Endothelial cell of umbilical vein (primary cell): ENCODE measurements at regions not wholly inside any gene's neighbourhood (a gene's known extent, or its start where the extent isn't known, plus 50 kb on each side); places are given as distances from the start of the nearest gene placed in this dataset.

ENCODE experiments used
- BruUV-seq: library from RNA; stranded (reverse); fragments of 400-500 nt; replicated peaks from 2 replicates; lab custom pipeline; 2021; lab: Mats Ljungman, UMichigan
- CTCF ChIA-PET: fragments of 300-600, 350-600 bp; sonication (Branson Sonifier 250); formaldehyde crosslinking; loops from one replicate; lab custom pipeline; 2021; ENCODE audit warnings: antibody characterized with exemption, inconsistent platforms; lab: Charles Lee
- POLR2A ChIA-PET: fragments of 300-600, 350-600 bp; sonication (Branson Sonifier 250); formaldehyde crosslinking; loops from one replicate; lab custom pipeline; 2021; ENCODE audit warnings: antibody characterized with exemption, inconsistent platforms; lab: Charles Lee
- DNase-seq: peaks from one replicate; pipeline ENCODE4 v3.0.0-alpha.2; 2011; ENCODE audit warnings: low read depth, low spot score
- FAIRE-seq: peaks from 2 replicates; lab custom pipeline; 2011; peaks lifted over from hg19 to GRCh38; lab: Jason Lieb, UNC
- H2AFZ ChIP-seq: 2 replicates; pipeline ENCODE4 v1.6.0; 2012; ENCODE audit warnings: low read depth, low read length, control low read depth, inconsistent platforms
- H3K27ac ChIP-seq: 2 replicates; pipeline ENCODE4 v1.5.1; 2011; ENCODE audit warnings: low read depth, mild to moderate bottlenecking, control low read depth, low read length, moderate library complexity; ENCODE audit not compliant: insufficient read depth
- H3K27me3 ChIP-seq, 2 experiments: 2 replicates each; pipeline versions ENCODE4 v1.6.0 to v1.6.1; 2011; ENCODE audit warnings: low read length in 2 of 2, mixed read lengths in 1 of 2; ENCODE audit not compliant: control insufficient read depth in 2 of 2, insufficient read depth in 2 of 2
- H3K36me3 ChIP-seq, 2 experiments: 2 replicates in 1 of 2; 3 replicates in 1 of 2; pipeline ENCODE4 v1.5.1; 2011; ENCODE audit warnings: low read length in 2 of 2, mild to moderate bottlenecking in 1 of 2, moderate library complexity in 1 of 2; ENCODE audit not compliant: control insufficient read depth in 2 of 2, insufficient read depth in 2 of 2; ENCODE audit errors: extremely low read depth in 1 of 2
- H3K4me1 ChIP-seq: 3 replicates; pipeline ENCODE4 v1.5.1; 2011; ENCODE audit warnings: mild to moderate bottlenecking, low read length; ENCODE audit not compliant: control insufficient read depth, insufficient read depth; ENCODE audit errors: extremely low read depth
- H3K4me2 ChIP-seq: 2 replicates; pipeline ENCODE4 v1.6.1; 2011; ENCODE audit warnings: low read length, control low read depth, mixed read lengths; ENCODE audit not compliant: insufficient read depth
- H3K4me3 ChIP-seq, 3 experiments: fragments of 200-600 bp in 1 of 3; sonication (generic), shearing (Covaris generic) in 1 of 3; replicated peaks in 1 of 3; 2 replicates each; pipeline ENCODE4 v1.5.1; 2011 to 2016; ENCODE audit warnings: control low read depth in 3 of 3, low read length in 3 of 3, mild to moderate bottlenecking in 2 of 3, inconsistent platforms in 1 of 3, low read depth in 1 of 3, moderate library complexity in 1 of 3; ENCODE audit not compliant: insufficient read depth in 1 of 3
- H3K79me2 ChIP-seq: 2 replicates; pipeline ENCODE4 v1.6.0; 2012; ENCODE audit warnings: low read length, inconsistent platforms; ENCODE audit not compliant: control insufficient read depth, insufficient read depth
- H3K9ac ChIP-seq: replicated peaks from 2 replicates; pipeline ENCODE3; 2011; ENCODE audit warnings: low read length, control low read depth; ENCODE audit not compliant: insufficient read depth; ENCODE audit errors: extremely low read depth
- H3K9me1 ChIP-seq: replicated peaks from 3 replicates; pipeline ENCODE4 v1.6.0; 2011; ENCODE audit warnings: mild to moderate bottlenecking, low read length; ENCODE audit not compliant: control insufficient read depth, insufficient read depth; ENCODE audit errors: extremely low read depth
- H3K9me3 ChIP-seq: replicated peaks from 2 replicates; pipeline ENCODE4 v1.5.1; 2012; ENCODE audit warnings: low read length, inconsistent platforms; ENCODE audit not compliant: control insufficient read depth, insufficient read depth
- H4K20me1 ChIP-seq: replicated peaks from 2 replicates; pipeline ENCODE3; 2011; ENCODE audit warnings: mild to moderate bottlenecking, low read length; ENCODE audit not compliant: control insufficient read depth, insufficient read depth; ENCODE audit errors: extremely low read depth
- CTCF ChIP-seq, 2 donors: IDR thresholded peaks; 1 replicate in 1 of 2; 2 replicates in 1 of 2; pipeline ENCODE4 v1.5.1; 2011; ENCODE audit warnings: low read length in 2 of 2, mild to moderate bottlenecking in 2 of 2, moderate library complexity in 2 of 2, control low read depth in 1 of 2, inconsistent platforms in 1 of 2, low read depth in 1 of 2; ENCODE audit not compliant: insufficient read depth in 1 of 2; ENCODE audit errors: extremely low read depth in 1 of 2
- EZH2 ChIP-seq: IDR thresholded peaks from 2 replicates; pipeline ENCODE4 v1.6.1; 2012; ENCODE audit warnings: borderline replicate concordance, low read depth, mild to moderate bottlenecking, moderate library complexity, low read length, inconsistent platforms; ENCODE audit not compliant: severe bottlenecking
- FOS ChIP-seq: IDR thresholded peaks from 2 replicates; pipeline ENCODE4 v1.6.1; 2011; ENCODE audit warnings: mild to moderate bottlenecking, low read length, moderate library complexity, borderline replicate concordance; ENCODE audit not compliant: insufficient read depth
- GATA2 ChIP-seq: IDR thresholded peaks from 2 replicates; pipeline ENCODE4 v1.7.0; 2011; ENCODE audit warnings: low read depth, mild to moderate bottlenecking, moderate library complexity, mixed read lengths, low read length; ENCODE audit not compliant: insufficient read length, insufficient read depth
- JUN ChIP-seq: IDR thresholded peaks from 2 replicates; pipeline ENCODE4 v1.6.1; 2011; ENCODE audit warnings: borderline replicate concordance, low read depth; ENCODE audit not compliant: insufficient read length, insufficient read depth
- MAX ChIP-seq: IDR thresholded peaks from 2 replicates; pipeline ENCODE4 v1.6.1; 2011; ENCODE audit not compliant: insufficient read depth, insufficient read length
- MYC ChIP-seq: IDR thresholded peaks from one replicate; pipeline ENCODE4 v1.6.1; 2011; ENCODE audit warnings: mild to moderate bottlenecking, low read depth, low read length
- POLR2A ChIP-seq: IDR thresholded peaks from 2 replicates; pipeline ENCODE4 v1.6.1; 2012; ENCODE audit warnings: low read depth, mild to moderate bottlenecking, control low read depth, low read length
- POLR2AphosphoS5 ChIP-seq: IDR thresholded peaks from 2 replicates; pipeline ENCODE4 v1.6.1; 2012; ENCODE audit warnings: low read depth, mild to moderate bottlenecking, control low read depth, low read length, moderate library complexity; ENCODE audit not compliant: insufficient read depth
- dilution Hi-C: fragments of 300-500 bp; cut with MboI; formaldehyde crosslinking; loops from one replicate; pipeline ENCODE4 v1.15.0; 2019; ENCODE audit warnings: low sequenced_read_pairs; ENCODE audit not compliant: extremely low pct_ligation_motif_present
- intact Hi-C: fragments of 100-400 bp; cut with micrococcal nuclease; formaldehyde crosslinking; loops from one replicate; pipeline ENCODE4 v1.10.0; 2022

GRCh38 chr13:42667638-42668037 is 93.7 kb downstream of the TNFSF11 start:
- no peak for FAIRE-seq
- Histone ChIP-seq H3K9me1 (no peaks in the 10 kb centered on the region), H2AFZ (no peak overlapping the region), H3K4me2 (no peak overlapping the region), H3K4me3 (no peak overlapping the region), H3K27ac (no peak overlapping the region), H4K20me1 (no peaks in the 10 kb centered on the region), H3K9ac (no peak overlapping the region), H3K79me2 (no peaks in the 10 kb centered on the region), H3K36me3 (no peaks in the 10 kb centered on the region), H3K27me3 (no peaks in the 10 kb centered on the region), H3K9me3 (no peaks in the 10 kb centered on the region), H3K4me1 (no peaks in the 10 kb centered on the region)
- dilution Hi-C loops: no loop called here
- no TSS peak for BruUV-seq
- ChIA-PET POLR2A (no interaction called here), CTCF (no interaction called here)
- DNase-seq: no peak
- no peak for TF ChIP-seq POLR2A
- no peak for TF ChIP-seq POLR2AphosphoS5
- no peak for TF ChIP-seq EZH2
- no peak for TF ChIP-seq MAX
- TF ChIP-seq FOS: no peak
- no peak for TF ChIP-seq JUN
- TF ChIP-seq MYC: no peak
- no peak for TF ChIP-seq GATA2
- TF ChIP-seq CTCF (IDR thresholded peaks at IDR 0.05; ENCODE audit: extremely low read depth in 1 of 2, insufficient read depth in 1 of 2, low read depth in 1 of 2, low read length in 2 of 2): no peak
- intact Hi-C loops: no loop called here
